ENCODE measurements at regions not wholly inside any gene's neighbourhood (a gene's known extent, or its start where the extent isn't known, plus 50 kb on each side); places are given as distances from the start of the nearest gene placed in this dataset.

- Histone ChIP-seq H3K27ac (no peak overlapping the region), H3K9me3 (ENCODE audit: low read depth, low read length) (no peaks in the 10 kb centered on the region), H3K36me3 (ENCODE audit: insufficient read depth, low read length) (no peaks in the 10 kb centered on the region), H3K4me3 (no peak overlapping the region), H3K9ac (ENCODE audit: insufficient read length) (no peak overlapping the region)
- TF ChIP-seq EZH2 (IDR thresholded peaks at IDR 0.05): no peak
- no peak for DNase-seq (ENCODE audit: low read depth, low spot score)
Observed at GRCh38 chr9:8244505-8245092, 445.0 kb upstream of the DMAC1 start.

DNA sequence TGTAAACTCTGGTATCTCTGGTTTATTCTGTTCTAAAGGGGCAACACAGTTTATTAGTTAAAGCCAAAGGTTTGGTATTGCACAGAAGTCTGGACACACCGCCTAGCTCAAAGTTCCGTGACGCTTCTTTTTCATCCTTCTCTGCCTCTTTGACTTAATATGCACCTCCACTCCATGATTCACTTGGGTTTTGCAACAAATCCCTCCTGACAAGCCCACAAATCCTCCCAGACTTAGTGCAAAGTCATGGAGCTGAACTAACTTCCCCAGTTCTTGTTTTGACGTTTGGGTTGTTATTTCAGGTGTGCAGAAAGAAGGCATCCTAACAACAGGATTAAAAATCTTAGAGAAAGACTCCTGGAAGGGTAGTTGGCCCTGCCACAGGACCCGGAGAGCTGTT is 441.6 kb upstream of the DMAC1 start:
- no peak for TF ChIP-seq FOXP2 (optimal IDR thresholded peaks at IDR 0.05; ENCODE audit: control extremely low read depth, extremely low read length, insufficient read depth)
- TF ChIP-seq POLR2AphosphoS5 (IDR thresholded peaks at IDR 0.05; ENCODE audit: borderline replicate concordance, low read depth, low read length): no peak
- no peak for TF ChIP-seq EZH2 (IDR thresholded peaks at IDR 0.05)

DNA sequence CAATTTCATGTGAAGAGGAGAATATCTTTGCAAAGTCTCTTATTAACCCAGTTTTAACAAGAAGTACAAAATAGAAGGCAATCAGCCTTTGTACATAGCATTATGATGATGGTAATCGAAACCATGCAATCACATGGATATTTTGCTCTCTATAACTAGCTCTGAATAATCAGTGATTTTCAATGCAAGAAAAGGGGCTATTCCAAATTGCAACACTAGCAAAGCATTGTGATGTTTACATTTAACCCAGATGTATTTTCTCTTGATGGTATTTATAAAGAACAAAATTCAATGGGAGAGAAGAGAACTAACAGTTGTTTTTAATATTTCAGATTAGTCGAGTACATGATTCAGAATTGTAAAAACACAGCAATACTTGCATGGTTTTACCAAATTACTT is 437.5 kb upstream of the DMAC1 start:
- no peak overlapping the region for H3K27ac ChIP-seq
- no peaks in the 10 kb centered on the region for H3K9me3 ChIP-seq (ENCODE audit: low read depth, low read length)
- no peak for DNase-seq (ENCODE audit: low read depth, low spot score)
- no peak overlapping the region for H3K9ac ChIP-seq (ENCODE audit: insufficient read length)
- H3K36me3 ChIP-seq (ENCODE audit: insufficient read depth, low read length): no peaks in the 10 kb centered on the region
- no peak for TF ChIP-seq EZH2 (IDR thresholded peaks at IDR 0.05)
- no peak for TF ChIP-seq FOXP2 (optimal IDR thresholded peaks at IDR 0.05; ENCODE audit: control extremely low read depth, extremely low read length, insufficient read depth)
- TF ChIP-seq POLR2AphosphoS5 (IDR thresholded peaks at IDR 0.05; ENCODE audit: borderline replicate concordance, low read depth, low read length): no peak
- no peak overlapping the region for H3K4me3 ChIP-seq

More for the DNA sequence above, 441.6 kb upstream of the DMAC1 start:
- DNase-seq (ENCODE audit: low read depth, low spot score): no peak
- Histone ChIP-seq H3K4me3 (no peak overlapping the region), H3K36me3 (ENCODE audit: insufficient read depth, low read length) (no peaks in the 10 kb centered on the region), H3K9me3 (ENCODE audit: low read depth, low read length) (no peaks in the 10 kb centered on the region), H3K9ac (ENCODE audit: insufficient read length) (no peak overlapping the region), H3K27ac (no peak overlapping the region)

DNA sequence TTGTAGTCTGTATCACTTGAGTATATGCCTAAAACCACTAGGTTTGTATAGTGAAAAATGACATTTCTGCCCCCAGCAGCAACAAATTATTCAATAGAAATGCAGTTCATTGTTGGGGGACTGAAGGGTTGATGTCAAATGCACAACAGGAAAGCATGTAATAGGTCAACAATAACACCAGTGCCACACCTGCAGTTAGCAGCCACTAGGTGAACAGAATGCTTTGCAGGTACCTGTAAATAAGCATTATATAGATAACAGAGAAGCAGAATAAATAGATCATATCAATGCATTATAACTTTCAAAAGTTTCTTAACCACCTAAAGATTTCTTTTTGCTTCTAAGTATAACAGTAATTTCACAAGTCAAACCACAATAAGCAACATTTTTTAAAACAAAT is 435.9 kb upstream of the DMAC1 start:
- no peak for DNase-seq (ENCODE audit: low read depth, low spot score)
- Histone ChIP-seq H3K27ac (no peak overlapping the region), H3K9me3 (ENCODE audit: low read depth, low read length) (no peaks in the 10 kb centered on the region), H3K4me3 (no peak overlapping the region), H3K36me3 (ENCODE audit: insufficient read depth, low read length) (no peaks in the 10 kb centered on the region), H3K9ac (ENCODE audit: insufficient read length) (no peak overlapping the region)
- TF ChIP-seq POLR2AphosphoS5 (IDR thresholded peaks at IDR 0.05; ENCODE audit: borderline replicate concordance, low read depth, low read length): no peak
- TF ChIP-seq EZH2 (IDR thresholded peaks at IDR 0.05): no peak
- no peak for TF ChIP-seq FOXP2 (optimal IDR thresholded peaks at IDR 0.05; ENCODE audit: control extremely low read depth, extremely low read length, insufficient read depth)

DNA sequence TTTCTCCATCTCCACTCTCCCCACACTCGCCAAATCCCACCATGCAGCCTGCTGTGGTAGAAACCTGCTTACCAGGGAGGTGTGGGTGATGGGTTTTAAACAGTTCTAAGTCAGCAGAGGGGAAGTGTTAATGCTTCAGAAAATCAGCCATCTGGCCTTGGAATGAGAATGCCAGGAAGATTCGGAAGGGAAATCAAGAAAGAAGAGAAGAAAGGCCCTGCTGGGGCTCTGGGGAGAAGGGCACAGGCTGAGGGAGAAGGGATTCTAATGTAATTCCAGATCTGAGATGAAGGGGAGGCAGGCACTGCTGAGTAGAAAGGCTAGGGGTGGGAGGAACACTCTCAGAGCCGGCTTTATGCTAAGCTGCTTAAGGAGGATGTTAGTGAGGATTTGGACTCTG is 434.7 kb upstream of the DMAC1 start:
- no peaks in the 10 kb centered on the region for H3K9me3 ChIP-seq (ENCODE audit: low read depth, low read length)
- H3K4me3 ChIP-seq: no peak overlapping the region
- DNase-seq (ENCODE audit: low read depth, low spot score): no peak
- no peak overlapping the region for H3K27ac ChIP-seq
- H3K36me3 ChIP-seq (ENCODE audit: insufficient read depth, low read length): no peaks in the 10 kb centered on the region
- no peak for TF ChIP-seq POLR2AphosphoS5 (IDR thresholded peaks at IDR 0.05; ENCODE audit: borderline replicate concordance, low read depth, low read length)
- TF ChIP-seq FOXP2 (optimal IDR thresholded peaks at IDR 0.05; ENCODE audit: control extremely low read depth, extremely low read length, insufficient read depth): no peak
- TF ChIP-seq EZH2 (IDR thresholded peaks at IDR 0.05): no peak
- H3K9ac ChIP-seq (ENCODE audit: insufficient read length): no peak overlapping the region

- Histone ChIP-seq H3K4me3 (no peak overlapping the region), H3K36me3 (ENCODE audit: insufficient read depth, low read length) (no peaks in the 10 kb centered on the region), H3K9me3 (ENCODE audit: low read depth, low read length) (no peaks in the 10 kb centered on the region), H3K9ac (ENCODE audit: insufficient read length) (no peak overlapping the region), H3K27ac (no peak overlapping the region)
- TF ChIP-seq FOXP2 (optimal IDR thresholded peaks at IDR 0.05; ENCODE audit: control extremely low read depth, extremely low read length, insufficient read depth) (no peak), POLR2AphosphoS5 (IDR thresholded peaks at IDR 0.05; ENCODE audit: borderline replicate concordance, low read depth, low read length) (no peak), EZH2 (IDR thresholded peaks at IDR 0.05) (no peak)
- DNase-seq (ENCODE audit: low read depth, low spot score): no peak
Observed at GRCh38 chr9:8232726-8233125, 433.1 kb upstream of the DMAC1 start.

DNA sequence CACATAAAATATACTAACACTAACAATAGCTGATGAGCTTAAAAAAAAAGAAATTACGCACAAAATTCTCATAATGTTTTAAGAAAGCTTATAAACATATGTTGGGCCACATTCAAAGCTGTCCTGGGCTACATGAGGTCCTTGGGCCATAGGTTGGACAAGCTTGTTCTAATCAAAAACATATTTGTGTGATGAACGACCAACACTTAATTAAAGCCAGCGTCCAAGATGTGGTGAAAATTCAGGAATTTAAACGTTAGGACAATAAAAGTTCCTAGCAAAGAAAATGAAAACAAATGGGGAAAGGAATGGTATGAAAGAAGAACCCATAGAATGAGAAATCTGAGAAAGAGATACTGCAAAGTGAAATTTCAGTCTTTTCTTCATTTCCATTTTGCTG is 429.6 kb upstream of the DMAC1 start:
- TF ChIP-seq FOXP2 (optimal IDR thresholded peaks at IDR 0.05; ENCODE audit: control extremely low read depth, extremely low read length, insufficient read depth): no peak
- TF ChIP-seq POLR2AphosphoS5 (IDR thresholded peaks at IDR 0.05; ENCODE audit: borderline replicate concordance, low read depth, low read length): no peak
- no peak for TF ChIP-seq EZH2 (IDR thresholded peaks at IDR 0.05)
- Histone ChIP-seq H3K36me3 (ENCODE audit: insufficient read depth, low read length) (no peaks in the 10 kb centered on the region), H3K4me3 (no peak overlapping the region), H3K9ac (ENCODE audit: insufficient read length) (no peak overlapping the region), H3K27ac (no peak overlapping the region), H3K9me3 (ENCODE audit: low read depth, low read length) (no peaks in the 10 kb centered on the region)
- no peak for DNase-seq (ENCODE audit: low read depth, low spot score)

- no peaks in the 10 kb centered on the region for H3K36me3 ChIP-seq (ENCODE audit: insufficient read depth, low read length)
- DNase-seq (ENCODE audit: low read depth, low spot score): no peak
- H3K4me3 ChIP-seq: no peak overlapping the region
- H3K27ac ChIP-seq: no peak overlapping the region
- no peak overlapping the region for H3K9ac ChIP-seq (ENCODE audit: insufficient read length)
- no peaks in the 10 kb centered on the region for H3K9me3 ChIP-seq (ENCODE audit: low read depth, low read length)
- no peak for TF ChIP-seq FOXP2 (optimal IDR thresholded peaks at IDR 0.05; ENCODE audit: control extremely low read depth, extremely low read length, insufficient read depth)
- TF ChIP-seq POLR2AphosphoS5 (IDR thresholded peaks at IDR 0.05; ENCODE audit: borderline replicate concordance, low read depth, low read length): no peak
- no peak for TF ChIP-seq EZH2 (IDR thresholded peaks at IDR 0.05)
Observed at GRCh38 chr9:8224381-8224801, 424.8 kb upstream of the DMAC1 start.

DNA sequence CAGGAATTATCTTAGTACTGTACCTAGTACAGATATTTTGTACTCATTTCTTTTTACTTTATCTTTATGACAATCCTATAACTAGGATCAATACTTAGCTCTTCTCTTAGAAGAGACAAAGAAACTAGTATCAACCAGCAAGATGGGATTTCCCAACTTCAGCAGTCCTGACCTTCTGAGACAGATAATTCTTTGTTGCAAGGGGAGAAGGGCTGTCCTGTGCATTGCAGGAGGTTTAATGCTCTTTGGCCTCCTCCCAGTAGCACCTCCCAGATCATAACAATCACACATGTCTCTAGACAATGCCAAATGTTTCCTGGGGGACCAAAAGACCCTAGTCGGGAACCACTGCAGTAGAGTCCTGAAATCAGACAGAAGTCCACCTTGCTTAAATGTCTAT is 424.3 kb upstream of the DMAC1 start:
- H3K9ac ChIP-seq (ENCODE audit: insufficient read length): no peak overlapping the region
- DNase-seq (ENCODE audit: low read depth, low spot score): no peak
- H3K27ac ChIP-seq: no peak overlapping the region
- no peaks in the 10 kb centered on the region for H3K36me3 ChIP-seq (ENCODE audit: insufficient read depth, low read length)
- TF ChIP-seq FOXP2 (optimal IDR thresholded peaks at IDR 0.05; ENCODE audit: control extremely low read depth, extremely low read length, insufficient read depth) (no peak), EZH2 (IDR thresholded peaks at IDR 0.05) (no peak), POLR2AphosphoS5 (IDR thresholded peaks at IDR 0.05; ENCODE audit: borderline replicate concordance, low read depth, low read length) (no peak)
- no peak overlapping the region for H3K4me3 ChIP-seq
- H3K9me3 ChIP-seq (ENCODE audit: low read depth, low read length): no peaks in the 10 kb centered on the region
